NAMALWA (cell line): ENCODE measurements at regions not wholly inside any gene's neighbourhood (a gene's known extent, or its start where the extent isn't known, plus 50 kb on each side); places are given as distances from the start of the nearest gene placed in this dataset.
"Not testable (repeated sequence)": the region's sequence is repeated elsewhere in the genome, so short reads cannot be mapped to it uniquely, and the experiment has no call there.

Experiments
- DNase-seq: peaks from one replicate; pipeline ENCODE4 v3.0.0-alpha.2; 2015; ENCODE audit warnings: low spot score

- no peak for DNase-seq
Measured at GRCh38 chr2:143847257-143847656, 672.7 kb downstream of the ZEB2 start.

GRCh38 chr2:143844986-143845385 lies 674.9 kb downstream of the ZEB2 start:
- no peak for DNase-seq

- no peak for DNase-seq
Measured at GRCh38 chr2:143843686-143844085, 676.2 kb downstream of the ZEB2 start.

GRCh38 chr2:143842836-143843235 lies 677.1 kb downstream of the ZEB2 start:
- DNase-seq = no peak

GRCh38 chr2:143841935-143842334 lies 678.0 kb downstream of the ZEB2 start:
- peak; percentile 27 for DNase-seq

- DNase-seq = no peak
Measured at GRCh38 chr2:143840601-143841000, 679.3 kb downstream of the ZEB2 start.

- DNase-seq = no peak
Measured at GRCh38 chr2:143840194-143840593, 679.7 kb downstream of the ZEB2 start.

- no peak for DNase-seq
Measured at GRCh38 chr2:143839456-143839855, 680.5 kb downstream of the ZEB2 start.

- not testable (repeated sequence) for DNase-seq
Measured at GRCh38 chr2:143837055-143837454, 682.9 kb downstream of the ZEB2 start.

- no peak for DNase-seq
Measured at GRCh38 chr2:143835481-143835880, 684.4 kb downstream of the ZEB2 start.

GRCh38 chr2:143833015-143833660 lies 686.8 kb downstream of the ZEB2 start:
- no peak for DNase-seq

- DNase-seq = no peak
Measured at GRCh38 chr2:143830476-143830875, 689.4 kb downstream of the ZEB2 start.

- DNase-seq = no peak
Measured at GRCh38 chr2:143828763-143829537, 691.0 kb downstream of the ZEB2 start.

- no peak for DNase-seq
Measured at GRCh38 chr2:143824791-143825190, 695.1 kb downstream of the ZEB2 start.

- no peak for DNase-seq
Measured at GRCh38 chr2:143823876-143824275, 694.7 kb downstream of the ARHGAP15 start.

- DNase-seq = no peak
Measured at GRCh38 chr2:143823296-143823695, 694.1 kb downstream of the ARHGAP15 start.

GRCh38 chr2:143822736-143823135 lies 693.5 kb downstream of the ARHGAP15 start:
- no peak for DNase-seq

GRCh38 chr2:143819764-143820163 lies 690.5 kb downstream of the ARHGAP15 start:
- DNase-seq = no peak

GRCh38 chr2:143819190-143819735 lies 690.0 kb downstream of the ARHGAP15 start:
- DNase-seq = no peak
